A673 (cell line): ENCODE measurements at regions not wholly inside any gene's neighbourhood (a gene's known extent, or its start where the extent isn't known, plus 50 kb on each side); places are given as distances from the start of the nearest gene placed in this dataset.

Experiments
- BruUV-seq: library from RNA; stranded (reverse); fragments of 400-500 nt; replicated peaks from 2 replicates; lab custom pipeline; 2021; lab: Mats Ljungman, UMichigan
- CTCF ChIA-PET: fragments of 300-600 bp; sonication (Branson Sonifier 250); formaldehyde crosslinking; loops from one replicate; lab custom pipeline; 2022; ENCODE audit warnings: antibody characterized with exemption; lab: Charles Lee
- POLR2A ChIA-PET: fragments of 300-600 bp; sonication (Branson Sonifier 250); formaldehyde crosslinking; loops from one replicate; lab custom pipeline; 2022; ENCODE audit warnings: antibody characterized with exemption; ENCODE audit not compliant: low non-redundant PET; lab: Charles Lee
- DNase-seq: peaks from one replicate; pipeline ENCODE4 v3.0.0-alpha.2; 2015; ENCODE audit warnings: low spot score
- H3K27ac ChIP-seq: fragments of 200-600 bp; sonication (generic); 2 replicates; pipeline ENCODE4 v1.5.1; 2016; ENCODE audit warnings: mixed run types, low read depth, mild to moderate bottlenecking, mixed read lengths, antibody characterized with exemption, low read length; ENCODE audit not compliant: poor library complexity, severe bottlenecking
- H3K27me3 ChIP-seq: fragments of 200-600 bp; sonication (generic); replicated peaks from 2 replicates; pipeline ENCODE4 v1.6.1; 2017; ENCODE audit warnings: mixed run types, low read depth, mild to moderate bottlenecking, mixed read lengths, antibody characterized with exemption, low read length; ENCODE audit not compliant: insufficient read depth, poor library complexity
- H3K36me3 ChIP-seq: fragments of 200-600 bp; sonication (generic); 2 replicates; pipeline ENCODE4 v1.6.1; 2016; ENCODE audit warnings: mixed run types, mild to moderate bottlenecking, mixed read lengths, antibody characterized with exemption, low read length; ENCODE audit not compliant: insufficient read depth, poor library complexity, severe bottlenecking
- H3K4me1 ChIP-seq: fragments of 200-600 bp; sonication (generic); 2 replicates; pipeline ENCODE4 v1.6.1; 2017; ENCODE audit warnings: mixed run types, mild to moderate bottlenecking, mixed read lengths, antibody characterized with exemption, low read length; ENCODE audit not compliant: insufficient read depth, poor library complexity, severe bottlenecking
- H3K4me3 ChIP-seq: fragments of 200-600 bp; sonication (generic); 2 replicates; pipeline ENCODE4 v1.5.1; 2016; ENCODE audit warnings: low read depth, mixed run types, mild to moderate bottlenecking, mixed read lengths, low read length; ENCODE audit not compliant: poor library complexity, severe bottlenecking
- H3K9me3 ChIP-seq: fragments of 200-600 bp; sonication (generic); 2 replicates; pipeline ENCODE4 v1.6.1; 2016; ENCODE audit warnings: mixed run types, low read depth, mild to moderate bottlenecking, mixed read lengths, antibody characterized with exemption, low read length; ENCODE audit not compliant: poor library complexity, severe bottlenecking
- CTCF ChIP-seq: fragments of 300-800, 200-600 bp; sonication (generic); conservative IDR thresholded peaks from 2 replicates; pipeline ENCODE4 v1.5.1; 2017; ENCODE audit warnings: low read depth, mild to moderate bottlenecking, antibody characterized with exemption, low read length, moderate library complexity, mixed read lengths
- EZH2 ChIP-seq: fragments of 200-600 bp; sonication (generic); IDR thresholded peaks from 2 replicates; pipeline ENCODE4 v1.6.1; 2017; ENCODE audit warnings: borderline replicate concordance, low read depth, mild to moderate bottlenecking, mixed read lengths, antibody characterized with exemption, low read length; ENCODE audit not compliant: poor library complexity, severe bottlenecking
- intact Hi-C: fragments of 100-400 bp; cut with micrococcal nuclease; formaldehyde crosslinking; loops from one replicate; pipeline ENCODE4 v1.10.0; 2022; ENCODE audit not compliant: unreplicated experiment

GRCh38 chr10:108425283-108425964 lies 1260.9 kb upstream of the SORCS1 start:
- Histone ChIP-seq H3K4me3 (no peak overlapping the region), H3K4me1 (no peaks in the 10 kb centered on the region), H3K36me3 (no peaks in the 10 kb centered on the region), H3K9me3 (no peaks in the 10 kb centered on the region), H3K27me3 (no peaks in the 10 kb centered on the region), H3K27ac (no peak overlapping the region)
- no TSS peak for BruUV-seq
- POLR2A ChIA-PET: no interaction called here
- DNase-seq: no peak
- no peak for TF ChIP-seq CTCF
- TF ChIP-seq EZH2: no peak
- CTCF ChIA-PET: no interaction called here
- intact Hi-C loops: no loop called here

- BruUV-seq: no TSS peak
- Histone ChIP-seq H3K36me3 (no peaks in the 10 kb centered on the region), H3K4me3 (no peak overlapping the region), H3K9me3 (no peaks in the 10 kb centered on the region), H3K4me1 (no peaks in the 10 kb centered on the region), H3K27ac (no peak overlapping the region), H3K27me3 (no peaks in the 10 kb centered on the region)
- no peak for DNase-seq
- intact Hi-C loops: no loop called here
- POLR2A ChIA-PET: no interaction called here
- CTCF ChIA-PET: no interaction called here
- TF ChIP-seq CTCF (no peak), EZH2 (no peak)
These were observed 1260.2 kb upstream of the SORCS1 start for GRCh38 chr10:108424656-108425055.

- ChIA-PET POLR2A (no interaction called here), CTCF (no interaction called here)
- Histone ChIP-seq H3K27ac (no peak overlapping the region), H3K36me3 (no peaks in the 10 kb centered on the region), H3K9me3 (no peaks in the 10 kb centered on the region), H3K27me3 (no peaks in the 10 kb centered on the region), H3K4me3 (no peak overlapping the region), H3K4me1 (no peaks in the 10 kb centered on the region)
- no peak for DNase-seq
- intact Hi-C loops: no loop called here
- no peak for TF ChIP-seq EZH2
- no peak for TF ChIP-seq CTCF
- BruUV-seq: no TSS peak
These were observed 1257.8 kb upstream of the SORCS1 start for GRCh38 chr10:108422286-108422685.
